Karpas-422 (cell line): ENCODE measurements at regions not wholly inside any gene's neighbourhood (a gene's known extent, or its start where the extent isn't known, plus 50 kb on each side); places are given as distances from the start of the nearest gene placed in this dataset.

Experiments used
- DNase-seq: peaks from one replicate; pipeline ENCODE4 v3.0.0-alpha.2; 2015
- H2AFZ ChIP-seq: fragments of 200-600 bp; sonication (generic); 2 replicates; pipeline ENCODE4 v1.6.1; 2014; ENCODE audit warnings: antibody characterized with exemption, low read length, mixed read lengths
- H3K27ac ChIP-seq: fragments of 200-600 bp; sonication (generic); 2 replicates; pipeline ENCODE4 v1.5.1; 2014; ENCODE audit warnings: mild to moderate bottlenecking, low read length, moderate library complexity
- H3K27me3 ChIP-seq: fragments of 200-600 bp; sonication (generic); 2 replicates; pipeline ENCODE4 v1.6.1; 2014; ENCODE audit warnings: low read length, mixed read lengths
- H3K36me3 ChIP-seq: fragments of 200-600 bp; sonication (generic); 2 replicates; pipeline ENCODE4 v1.6.1; 2014; ENCODE audit warnings: low read length, mixed read lengths; ENCODE audit not compliant: insufficient read depth
- H3K4me1 ChIP-seq: fragments of 200-600 bp; sonication (generic); 2 replicates; pipeline ENCODE4 v1.6.1; 2014; ENCODE audit warnings: mild to moderate bottlenecking, low read length, mixed read lengths
- H3K4me2 ChIP-seq: fragments of 200-600 bp; sonication (generic); 2 replicates; pipeline ENCODE4 v1.6.1; 2014; ENCODE audit warnings: low read length, low read depth, mild to moderate bottlenecking; ENCODE audit not compliant: poor library complexity, severe bottlenecking
- H3K4me3 ChIP-seq: fragments of 200-600 bp; sonication (generic); 2 replicates; pipeline ENCODE4 v1.5.1; 2014; ENCODE audit warnings: mild to moderate bottlenecking, antibody characterized with exemption, low read length, mixed read lengths
- H3K79me2 ChIP-seq: fragments of 200-600 bp; sonication (generic); 2 replicates; pipeline ENCODE4 v1.6.1; 2014; ENCODE audit warnings: mild to moderate bottlenecking, low read length, mixed read lengths
- H3K9ac ChIP-seq: fragments of 200-600 bp; sonication (generic); 2 replicates; pipeline ENCODE4 v1.6.0; 2014; ENCODE audit warnings: low read length
- H3K9me2 ChIP-seq: fragments of 200-600 bp; sonication (generic), shearing (Covaris generic); replicated peaks from 2 replicates; pipeline ENCODE4 v1.6.0; 2014; ENCODE audit warnings: mild to moderate bottlenecking, low read length, moderate library complexity; ENCODE audit not compliant: insufficient read depth
- H3K9me3 ChIP-seq: fragments of 300-700, 200-600 bp; sonication (generic); 2 replicates; pipeline ENCODE4 v1.6.1; 2014; ENCODE audit warnings: low read length, mixed read lengths
- H4K20me1 ChIP-seq: fragments of 200-600 bp; sonication (generic); 2 replicates; pipeline ENCODE4 v1.6.1; 2014; ENCODE audit warnings: mild to moderate bottlenecking, antibody characterized with exemption, low read length, low read depth; ENCODE audit not compliant: insufficient read depth

GRCh38 chr3:178078953-178079352, 457.3 kb upstream of the KCNMB2 start:
- DNase-seq, result no peak
- Histone ChIP-seq H3K36me3 (no peaks in the 10 kb centered on the region), H3K9ac (no peak overlapping the region), H3K4me2 (no peak overlapping the region), H3K4me1 (no peaks in the 10 kb centered on the region), H3K9me2 (no peaks in the 10 kb centered on the region), H3K27me3 (no peaks in the 10 kb centered on the region), H3K27ac (no peak overlapping the region), H2AFZ (no peak overlapping the region), H3K9me3 (no peaks in the 10 kb centered on the region), H3K79me2 (no peaks in the 10 kb centered on the region), H4K20me1 (no peaks in the 10 kb centered on the region), H3K4me3 (no peak overlapping the region)

DNA sequence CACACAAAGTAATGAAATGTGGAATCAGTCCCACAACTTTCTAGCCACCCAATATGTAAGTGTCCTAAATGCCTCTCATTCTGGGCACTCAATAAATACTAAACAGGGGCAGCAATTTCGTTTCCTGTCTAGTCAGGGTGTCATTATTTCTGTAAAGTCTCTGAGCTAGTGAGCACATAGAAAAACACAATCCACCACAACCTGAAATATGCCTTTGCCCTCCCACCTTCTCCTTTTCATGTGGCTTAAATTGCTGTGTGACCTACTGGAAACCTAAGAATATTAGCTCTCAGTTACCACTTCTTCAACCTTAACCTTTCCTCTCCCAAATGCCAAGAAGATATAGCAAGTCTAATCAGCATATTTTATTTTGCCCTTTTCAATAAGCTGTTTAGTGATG, 456.3 kb upstream of the KCNMB2 start:
- no peaks in the 10 kb centered on the region for H3K27me3 ChIP-seq
- no peaks in the 10 kb centered on the region for H3K9me3 ChIP-seq
- H3K9me2 ChIP-seq, result no peaks in the 10 kb centered on the region
- H3K9ac ChIP-seq, result no peak overlapping the region
- no peaks in the 10 kb centered on the region for H3K79me2 ChIP-seq
- no peaks in the 10 kb centered on the region for H3K36me3 ChIP-seq
- H4K20me1 ChIP-seq, result no peaks in the 10 kb centered on the region
- no peak overlapping the region for H2AFZ ChIP-seq
- no peak for DNase-seq
- H3K27ac ChIP-seq, result no peak overlapping the region
- H3K4me3 ChIP-seq, result no peak overlapping the region
- no peaks in the 10 kb centered on the region for H3K4me1 ChIP-seq
- no peak overlapping the region for H3K4me2 ChIP-seq

GRCh38 chr3:178082326-178082906, 453.8 kb upstream of the KCNMB2 start:
- Histone ChIP-seq H3K27ac (no peak overlapping the region), H3K4me1 (no peaks in the 10 kb centered on the region), H3K9me3 (no peaks in the 10 kb centered on the region), H3K36me3 (no peaks in the 10 kb centered on the region), H2AFZ (no peak overlapping the region), H3K9ac (no peak overlapping the region), H3K9me2 (no peaks in the 10 kb centered on the region), H3K4me3 (no peak overlapping the region), H4K20me1 (no peaks in the 10 kb centered on the region), H3K79me2 (no peaks in the 10 kb centered on the region), H3K4me2 (no peak overlapping the region), H3K27me3 (no peaks in the 10 kb centered on the region)
- no peak for DNase-seq

DNA sequence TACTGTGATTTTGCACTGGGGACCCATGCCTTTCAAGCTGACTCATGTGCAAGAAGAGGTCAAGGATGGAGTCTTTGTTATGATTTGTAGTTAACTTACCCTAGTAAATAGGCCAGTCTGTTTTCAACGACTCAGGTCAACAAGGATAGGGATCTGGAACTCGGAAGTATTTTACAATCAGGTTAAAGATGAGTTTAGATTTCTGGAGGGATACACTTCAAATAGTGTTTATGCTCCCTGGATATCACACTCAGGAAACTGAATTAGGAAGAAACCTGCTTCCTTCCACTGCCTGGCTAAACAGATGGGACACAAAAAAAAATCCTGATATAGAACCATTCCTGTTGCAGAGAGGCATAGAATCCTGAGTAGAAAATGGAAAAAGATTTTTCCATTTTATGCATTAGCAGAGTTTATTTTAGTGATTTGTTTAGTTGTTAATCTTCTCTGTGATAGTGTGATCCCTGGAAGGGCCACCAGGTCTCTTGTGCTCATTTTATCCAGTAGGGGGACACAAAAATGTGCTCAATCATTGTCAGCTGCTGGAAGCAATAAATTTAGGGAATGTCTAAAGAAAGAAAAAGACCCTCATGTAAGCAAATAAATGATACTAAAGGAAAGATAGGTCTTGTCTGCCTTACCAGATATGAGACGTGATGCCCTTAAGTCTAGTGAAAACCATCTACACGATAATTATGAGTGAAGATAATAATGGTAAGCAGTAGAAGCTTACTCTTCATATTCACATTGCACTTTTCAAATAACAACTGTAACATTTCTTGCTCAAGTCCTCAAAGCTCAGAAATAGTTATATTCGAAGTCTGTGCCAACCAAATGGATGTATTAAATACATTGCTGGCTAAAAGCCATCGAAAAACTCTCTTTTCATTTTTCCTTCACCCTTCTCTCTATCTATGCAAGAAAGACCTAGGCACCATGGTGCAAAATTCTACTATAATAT, 452.1 kb upstream of the KCNMB2 start:
- DNase-seq, result no peak
- no peak overlapping the region for H2AFZ ChIP-seq
- H3K9me2 ChIP-seq, result no peaks in the 10 kb centered on the region
- H3K36me3 ChIP-seq, result no peaks in the 10 kb centered on the region
- no peak overlapping the region for H3K27ac ChIP-seq
- H3K27me3 ChIP-seq, result no peaks in the 10 kb centered on the region
- no peaks in the 10 kb centered on the region for H3K4me1 ChIP-seq
- H3K9me3 ChIP-seq, result no peaks in the 10 kb centered on the region
- H3K79me2 ChIP-seq, result no peaks in the 10 kb centered on the region
- no peaks in the 10 kb centered on the region for H4K20me1 ChIP-seq
- no peak overlapping the region for H3K4me2 ChIP-seq
- no peak overlapping the region for H3K9ac ChIP-seq
- no peak overlapping the region for H3K4me3 ChIP-seq

GRCh38 chr3:178084938-178085816, 451.1 kb upstream of the KCNMB2 start:
- H3K4me3 ChIP-seq, result no peak overlapping the region
- H3K27me3 ChIP-seq, result no peaks in the 10 kb centered on the region
- DNase-seq, result no peak
- no peaks in the 10 kb centered on the region for H4K20me1 ChIP-seq
- no peaks in the 10 kb centered on the region for H3K4me1 ChIP-seq
- H2AFZ ChIP-seq, result no peak overlapping the region
- H3K9ac ChIP-seq, result no peak overlapping the region
- no peaks in the 10 kb centered on the region for H3K79me2 ChIP-seq
- H3K27ac ChIP-seq, result no peak overlapping the region
- H3K9me3 ChIP-seq, result no peaks in the 10 kb centered on the region; the same call in 1 of the 2 replicates
- H3K4me2 ChIP-seq, result no peak overlapping the region
- no peaks in the 10 kb centered on the region for H3K9me2 ChIP-seq
- no peaks in the 10 kb centered on the region for H3K36me3 ChIP-seq

- H3K4me1 ChIP-seq, result no peaks in the 10 kb centered on the region
Measured at GRCh38 chr3:178085817-178086123, 450.5 kb upstream of the KCNMB2 start.

GRCh38 chr3:178086144-178086825, 450.0 kb upstream of the KCNMB2 start:
- no peak overlapping the region for H3K4me2 ChIP-seq
- no peak overlapping the region for H2AFZ ChIP-seq
- H3K36me3 ChIP-seq, result no peaks in the 10 kb centered on the region
- H3K27ac ChIP-seq, result no peak overlapping the region
- H3K4me1 ChIP-seq, result no peaks in the 10 kb centered on the region
- DNase-seq, result no peak
- no peaks in the 10 kb centered on the region for H3K79me2 ChIP-seq
- H4K20me1 ChIP-seq, result no peaks in the 10 kb centered on the region
- no peak overlapping the region for H3K4me3 ChIP-seq
- H3K9ac ChIP-seq, result no peak overlapping the region
- no peaks in the 10 kb centered on the region for H3K27me3 ChIP-seq
- no peaks in the 10 kb centered on the region for H3K9me2 ChIP-seq
- H3K9me3 ChIP-seq, result no peaks in the 10 kb centered on the region; the same call in 1 of the 2 replicates

More at GRCh38 chr3:178085817-178086123, 450.5 kb upstream of the KCNMB2 start:
- H3K9ac ChIP-seq, result no peak overlapping the region
- H3K4me2 ChIP-seq, result no peak overlapping the region
- no peaks in the 10 kb centered on the region for H4K20me1 ChIP-seq
- no peaks in the 10 kb centered on the region for H3K79me2 ChIP-seq
- H3K36me3 ChIP-seq, result no peaks in the 10 kb centered on the region
- H3K27me3 ChIP-seq, result no peaks in the 10 kb centered on the region
- no peak overlapping the region for H2AFZ ChIP-seq
- DNase-seq, result no peak
- H3K9me3 ChIP-seq, result no peaks in the 10 kb centered on the region; the same call in 1 of the 2 replicates
- no peak overlapping the region for H3K4me3 ChIP-seq
- no peaks in the 10 kb centered on the region for H3K9me2 ChIP-seq
- H3K27ac ChIP-seq, result no peak overlapping the region
